ENCODE measurements at regions not wholly inside any gene's neighbourhood (a gene's known extent, or its start where the extent isn't known, plus 50 kb on each side); places are given as distances from the start of the nearest gene placed in this dataset.
"Not testable (repeated sequence)": the region's sequence is repeated elsewhere in the genome, so short reads cannot be mapped to it uniquely, and the experiment has no call there.

DNA sequence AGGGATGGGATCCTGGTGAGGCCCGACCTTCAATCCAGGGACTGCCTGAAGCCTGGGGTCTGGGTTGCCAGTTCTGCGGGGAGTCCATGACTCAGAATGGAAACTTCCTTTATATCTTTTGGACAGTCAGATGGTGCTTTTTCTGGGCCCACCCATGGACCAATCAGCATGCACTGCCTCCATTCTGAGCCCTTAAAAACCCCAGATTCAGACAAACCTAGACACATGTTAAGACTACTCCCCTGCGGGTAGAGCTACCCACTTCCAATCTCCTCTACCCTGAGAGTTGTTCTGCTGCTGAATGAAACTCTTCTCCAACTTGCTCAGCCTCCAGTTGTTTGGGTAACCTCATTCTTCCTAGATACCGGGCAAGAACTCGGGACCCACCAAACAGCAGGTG lies 1315.2 kb upstream of the MIR17HG start:
- DNase-seq, result no peak

DNA sequence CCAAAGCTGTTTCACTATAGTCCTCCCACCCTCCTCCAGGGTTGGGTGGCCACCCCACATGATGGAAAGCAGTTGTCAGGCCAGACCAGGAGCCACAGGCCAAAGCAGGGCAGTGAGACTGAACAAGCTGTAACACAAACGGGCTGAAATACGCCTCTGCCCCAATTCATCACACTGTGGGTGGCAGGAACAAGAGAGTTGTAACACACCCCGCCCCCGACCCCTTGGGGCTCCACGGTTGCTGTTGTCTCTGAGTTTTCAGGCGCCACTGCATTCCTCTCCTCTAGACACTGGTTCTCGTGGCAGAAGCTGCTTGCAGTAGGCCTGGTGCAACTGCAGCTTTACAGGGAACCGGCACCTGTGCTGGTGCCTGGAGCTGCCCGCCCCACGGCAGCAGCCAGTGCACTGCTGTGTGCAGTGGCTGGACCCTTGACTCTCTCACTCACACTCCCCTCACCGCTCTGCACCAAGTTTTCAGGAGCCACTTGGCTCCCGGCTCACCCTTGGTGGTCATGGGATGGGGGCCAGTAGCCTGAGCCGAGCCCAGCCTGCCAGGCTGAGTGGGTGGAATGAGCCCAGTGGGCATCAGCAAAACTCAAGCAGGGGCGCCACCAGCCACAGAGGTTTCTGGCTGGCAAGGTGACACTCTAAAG lies 1314.5 kb upstream of the MIR17HG start:
- no peak for DNase-seq

DNA sequence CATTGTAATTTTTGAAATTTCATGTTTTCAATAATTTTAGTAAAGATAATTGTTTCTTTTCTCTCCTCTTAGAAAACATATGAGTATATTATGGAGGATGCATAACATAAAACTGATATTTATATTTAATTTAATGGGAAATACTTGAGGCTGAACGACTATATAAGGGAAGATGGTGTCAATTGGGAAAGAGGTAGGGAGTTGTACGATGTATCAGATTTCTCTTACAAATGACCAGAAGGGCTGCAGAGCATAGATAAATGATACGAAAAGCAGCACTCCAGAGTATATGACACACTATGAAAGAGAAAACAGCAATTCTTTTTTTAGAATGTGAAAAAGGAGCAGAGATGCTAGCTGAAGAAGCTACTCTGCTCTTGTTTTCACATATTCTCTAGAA lies 1308.0 kb upstream of the MIR17HG start:
- no peak for DNase-seq

DNA sequence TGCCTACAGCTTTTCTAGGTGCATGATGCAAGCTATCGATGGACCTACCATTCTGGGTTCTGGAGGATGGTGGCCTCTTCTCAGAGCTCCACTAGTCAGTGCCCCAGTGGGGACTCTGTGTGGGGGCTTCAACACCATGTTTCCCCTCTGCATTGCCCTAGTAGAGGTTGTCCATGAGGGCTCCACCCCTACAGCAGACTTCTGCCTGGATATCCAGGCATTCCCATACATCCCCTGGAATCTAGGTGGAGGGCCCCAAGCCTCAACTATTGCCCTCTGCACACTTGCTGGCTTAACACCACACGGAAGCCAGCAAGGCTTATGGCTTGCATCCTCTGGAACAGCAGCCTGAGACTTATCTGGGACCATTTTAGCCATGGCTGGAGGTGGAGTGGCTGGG lies 1299.9 kb upstream of the MIR17HG start:
- DNase-seq, result no peak

DNA sequence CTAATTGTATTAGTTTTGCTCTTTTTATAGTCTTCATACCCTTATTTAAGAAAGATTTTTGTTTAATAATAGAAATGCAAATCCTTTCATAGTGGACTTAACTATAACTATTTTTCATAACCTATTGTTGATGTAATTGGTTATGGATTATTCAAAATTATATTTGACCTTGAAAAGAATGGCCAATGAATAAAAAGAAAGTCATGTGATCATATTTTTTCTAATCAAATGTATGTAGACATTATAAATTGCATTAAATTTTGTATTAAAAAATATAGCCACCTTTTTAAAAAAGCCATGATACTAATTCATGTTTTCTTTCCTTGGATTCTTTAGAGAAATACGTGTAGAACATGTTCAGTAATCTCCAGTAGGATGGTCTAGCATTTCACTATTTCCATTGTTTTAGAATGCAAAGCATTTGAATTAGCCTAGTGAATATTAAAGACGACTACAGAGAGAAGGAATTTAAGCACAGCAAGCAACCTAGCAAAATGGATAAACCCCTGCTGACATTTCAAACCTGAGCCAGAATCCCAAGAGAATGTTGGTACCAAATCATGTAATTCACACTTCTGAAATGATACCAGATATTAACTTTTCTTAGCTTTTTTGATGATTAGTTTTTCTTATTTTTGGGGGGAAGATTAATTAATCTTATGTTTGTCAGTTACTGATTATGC lies 1297.4 kb upstream of the MIR17HG start:
- no peak for DNase-seq

DNA sequence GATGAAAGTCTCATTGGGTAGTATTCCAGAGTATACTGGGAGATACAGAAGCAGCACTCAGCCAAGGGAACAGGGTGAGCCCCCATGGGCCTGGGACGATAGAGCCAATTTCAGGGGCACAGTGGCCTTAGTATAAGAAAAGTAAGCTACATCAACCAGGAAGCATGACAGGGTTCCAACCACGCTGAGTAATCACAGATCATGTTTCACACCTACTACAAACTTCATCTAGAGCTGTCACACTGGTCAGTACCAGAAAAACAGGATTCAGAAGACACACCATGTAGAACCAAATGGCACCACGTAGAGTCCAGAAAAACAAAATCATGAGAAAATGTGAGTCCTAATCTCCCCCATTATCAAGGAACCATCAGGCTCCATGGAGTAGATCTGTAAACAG lies 1292.4 kb upstream of the MIR17HG start:
- DNase-seq, result no peak

DNA sequence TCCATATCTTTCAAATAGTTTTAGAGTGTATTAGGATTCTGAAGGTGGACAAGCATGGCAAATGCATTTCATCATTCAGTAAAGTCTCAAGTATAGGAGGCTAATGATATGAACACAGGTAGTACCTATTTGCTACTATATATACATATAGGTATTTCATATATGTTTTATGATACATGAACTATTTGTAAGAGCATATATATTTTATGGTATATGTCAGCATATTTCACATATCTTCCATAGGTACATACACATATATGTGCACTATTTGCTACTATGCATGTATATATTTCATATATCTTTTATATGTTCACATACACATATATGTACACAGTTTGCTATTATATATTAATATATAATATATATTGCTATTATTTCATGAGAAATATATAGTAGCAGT lies 1291.7 kb upstream of the MIR17HG start:
- DNase-seq, result no peak

DNA sequence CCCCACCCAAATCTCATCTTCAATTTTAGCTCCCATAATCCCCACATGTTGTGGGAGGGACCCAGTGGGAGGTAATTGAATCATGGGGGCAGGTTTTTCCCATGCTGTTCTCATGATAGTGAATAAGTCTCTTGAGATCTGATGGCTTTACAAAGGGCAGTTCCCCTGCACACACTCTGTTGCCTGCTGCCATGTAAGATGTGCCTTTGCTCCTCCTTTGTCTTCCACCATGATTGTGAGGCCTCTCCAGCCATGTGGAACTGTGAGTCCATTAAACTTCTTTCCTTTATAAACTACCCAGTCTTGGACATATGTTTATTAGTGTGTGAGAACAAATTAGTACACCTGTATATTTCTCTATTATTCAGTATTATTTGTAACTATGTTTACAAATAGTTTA lies 1283.3 kb upstream of the MIR17HG start:
- DNase-seq, result not testable (repeated sequence)

DNA sequence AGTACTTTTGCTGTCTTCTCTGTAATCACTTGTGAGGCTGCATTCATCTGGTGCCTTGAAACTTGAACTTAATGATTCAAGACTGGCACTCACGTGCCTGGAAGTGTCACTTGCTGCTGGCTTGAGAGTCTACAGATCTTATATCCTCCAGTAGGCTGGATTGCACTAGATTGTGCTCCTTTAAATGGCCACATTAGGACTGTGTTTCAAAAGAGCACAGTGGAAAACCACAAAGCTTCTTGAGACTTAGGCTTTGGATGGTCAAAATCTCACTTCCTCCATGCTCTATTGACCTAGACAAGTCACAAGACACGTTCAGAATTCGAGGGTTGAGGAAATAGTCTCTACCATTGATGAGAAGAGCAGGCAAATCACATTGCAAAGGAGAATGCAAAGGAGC lies 1278.8 kb upstream of the MIR17HG start:
- no peak for DNase-seq

DNA sequence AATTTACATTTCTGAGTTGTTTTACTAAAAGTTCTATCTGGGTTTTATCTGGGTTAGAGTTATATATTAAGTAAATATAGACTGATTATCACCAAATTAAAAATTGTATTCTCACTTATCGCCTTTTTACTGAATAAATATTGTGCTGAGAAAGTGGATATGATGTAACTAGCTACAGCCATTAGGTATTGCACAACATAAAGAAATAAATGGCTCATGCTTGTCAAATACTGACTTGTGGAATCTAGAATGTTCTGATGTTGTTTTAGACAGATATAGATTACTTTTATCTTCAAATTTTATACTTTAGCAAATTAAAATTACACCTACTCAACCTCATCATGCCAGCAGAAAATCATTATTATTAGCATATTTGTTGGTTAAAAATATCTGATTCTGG lies 1277.1 kb upstream of the MIR17HG start:
- no peak for DNase-seq

DNA sequence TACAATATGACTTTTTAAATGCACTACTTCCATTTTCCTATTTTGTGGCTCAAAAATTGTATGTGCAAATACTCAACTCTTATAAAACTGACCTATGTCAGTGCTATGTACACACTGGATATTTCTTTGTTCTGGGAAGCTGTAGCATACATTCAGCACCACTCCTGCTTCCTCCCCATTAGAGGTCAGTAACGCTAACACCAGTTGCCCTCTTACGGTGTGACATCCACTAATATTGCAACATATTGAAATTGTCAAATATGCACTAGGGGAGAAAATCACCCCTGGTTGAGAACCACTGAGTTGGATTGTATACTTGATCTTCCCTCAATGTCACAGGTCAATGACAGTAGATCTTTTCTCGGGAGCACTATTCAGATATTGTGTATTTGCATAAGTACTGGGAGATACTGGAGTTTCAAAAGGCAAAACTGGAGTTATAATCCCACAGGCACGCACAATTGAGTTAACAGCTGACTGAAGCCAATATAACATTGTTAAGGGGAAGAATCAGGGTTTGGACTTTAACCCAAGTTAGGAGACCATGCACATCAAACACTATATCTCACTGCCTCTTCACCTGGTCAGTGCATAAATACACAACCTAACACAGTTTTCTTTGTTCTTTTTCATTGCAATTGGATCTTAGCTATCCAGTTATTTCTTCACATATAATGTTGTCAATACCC lies 1276.5 kb upstream of the MIR17HG start:
- no peak for DNase-seq

DNA sequence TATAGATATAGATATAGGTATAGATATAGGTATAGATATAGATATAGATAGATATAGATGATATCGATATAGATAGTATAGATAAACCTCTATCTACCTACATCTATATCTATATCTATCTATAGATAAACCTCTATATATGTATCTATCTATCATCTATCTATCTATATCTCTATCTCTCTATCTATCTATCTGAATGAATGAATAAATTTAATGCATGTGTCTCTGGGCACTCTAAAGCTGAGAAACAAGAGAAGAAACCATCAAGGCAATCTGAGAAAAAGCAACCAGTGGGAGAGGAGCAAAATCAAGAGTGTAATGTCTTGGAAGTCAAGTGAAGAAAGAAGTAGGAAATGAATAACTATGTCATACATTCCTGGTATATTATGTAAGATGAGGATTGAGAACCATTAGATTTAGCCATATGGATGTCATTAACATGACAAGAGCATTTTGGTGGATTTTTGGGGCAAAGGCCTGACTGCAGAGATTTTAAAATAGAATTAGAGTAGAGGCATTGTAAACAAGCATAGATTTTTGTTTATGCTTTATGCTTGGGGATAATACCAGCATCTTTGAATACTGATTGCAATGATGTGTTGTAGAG lies 1262.7 kb upstream of the MIR17HG start:
- DNase-seq, result no peak

DNA sequence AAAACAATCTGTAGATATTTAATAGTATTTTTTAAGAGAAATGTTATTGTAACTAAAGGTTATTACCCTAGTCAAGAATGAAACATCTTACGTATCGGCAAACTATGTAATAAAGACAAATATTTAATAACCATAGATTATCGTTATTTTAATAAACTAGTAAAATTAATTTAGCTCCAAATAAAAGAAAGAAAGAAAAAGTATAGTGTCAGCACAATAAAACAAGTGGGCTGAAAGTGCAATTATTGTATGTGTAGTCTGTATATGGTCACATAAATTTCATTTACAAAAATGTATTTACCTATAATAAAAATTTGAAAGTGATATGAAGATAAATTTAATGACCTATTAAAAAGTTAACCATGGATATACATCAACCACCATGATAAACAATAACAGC lies 1258.4 kb upstream of the MIR17HG start:
- DNase-seq, result no peak

DNA sequence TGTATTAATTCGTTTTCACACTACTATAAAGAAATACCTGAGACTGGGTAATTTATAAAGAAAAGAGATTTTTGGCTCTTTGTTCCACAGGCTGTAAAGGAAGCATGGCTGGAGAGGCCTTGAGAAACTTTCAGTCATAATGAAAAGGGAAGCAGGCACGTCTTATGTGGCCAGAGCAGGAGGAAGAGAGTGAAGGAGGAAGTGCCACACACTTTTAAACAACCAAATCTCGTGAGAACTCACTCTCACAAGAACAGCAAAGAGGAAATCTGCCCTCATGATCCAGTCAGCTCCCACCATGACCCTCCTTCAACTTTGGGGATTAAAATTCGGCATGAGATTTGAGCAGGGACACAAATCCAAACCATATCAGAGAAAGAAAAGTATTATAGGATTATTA lies 1255.9 kb upstream of the MIR17HG start:
- DNase-seq, result no peak

DNA sequence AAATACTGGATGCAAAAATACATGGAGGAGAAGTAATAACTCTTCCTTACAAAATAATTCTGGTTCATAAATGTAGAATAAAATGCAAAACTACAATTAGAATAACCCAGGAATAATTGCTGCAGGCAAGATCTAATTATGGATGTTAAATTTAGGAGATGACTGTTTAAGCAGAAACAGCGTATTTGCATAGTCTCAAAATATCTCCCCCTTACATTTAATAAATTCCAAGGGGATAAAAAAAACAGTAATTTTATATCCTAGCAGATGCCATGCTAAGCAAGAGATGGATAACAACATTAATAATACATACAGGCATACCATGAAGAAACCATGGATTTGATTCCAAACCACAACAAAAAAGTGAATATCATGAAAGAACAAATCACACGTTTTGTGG lies 1253.1 kb upstream of the MIR17HG start:
- no peak for DNase-seq

DNA sequence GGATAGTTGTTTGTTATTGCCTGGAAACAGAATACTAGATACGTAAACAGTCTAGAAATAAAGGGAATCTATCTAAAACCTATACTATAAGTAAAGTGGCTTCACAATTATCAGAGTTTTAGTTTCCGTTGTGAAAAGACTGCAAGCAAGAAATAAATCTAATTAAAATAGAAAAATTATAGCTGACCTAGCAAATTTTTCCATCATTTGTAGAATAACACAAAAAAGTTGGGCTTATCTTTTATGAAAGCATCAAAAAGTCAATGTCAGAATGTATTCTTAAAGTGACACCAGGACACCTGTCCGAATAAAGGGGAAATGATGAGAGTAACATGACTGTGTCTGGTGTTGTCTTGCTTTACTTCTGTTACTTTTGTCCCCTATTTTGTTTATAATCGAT lies 1248.9 kb upstream of the MIR17HG start:
- no peak for DNase-seq

DNA sequence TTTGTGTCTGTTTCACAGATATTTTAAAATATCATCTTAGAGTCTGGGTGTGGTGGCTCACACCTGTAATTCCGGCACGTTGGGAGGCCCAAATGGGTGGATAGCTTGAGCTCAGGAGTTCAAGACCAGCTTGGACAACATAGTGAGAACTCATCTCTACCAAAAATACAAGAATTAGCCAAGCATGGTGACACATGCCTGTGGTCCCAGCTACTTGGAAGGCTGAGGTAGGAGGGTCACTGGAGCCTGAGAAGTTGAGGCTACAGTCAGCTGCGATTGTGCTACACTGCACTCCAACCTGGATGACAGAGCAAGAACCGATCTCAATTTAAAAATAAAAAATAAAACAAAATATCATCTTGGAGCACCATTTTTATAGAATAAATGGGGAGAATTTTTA lies 1247.6 kb upstream of the MIR17HG start:
- DNase-seq, result no peak

DNA sequence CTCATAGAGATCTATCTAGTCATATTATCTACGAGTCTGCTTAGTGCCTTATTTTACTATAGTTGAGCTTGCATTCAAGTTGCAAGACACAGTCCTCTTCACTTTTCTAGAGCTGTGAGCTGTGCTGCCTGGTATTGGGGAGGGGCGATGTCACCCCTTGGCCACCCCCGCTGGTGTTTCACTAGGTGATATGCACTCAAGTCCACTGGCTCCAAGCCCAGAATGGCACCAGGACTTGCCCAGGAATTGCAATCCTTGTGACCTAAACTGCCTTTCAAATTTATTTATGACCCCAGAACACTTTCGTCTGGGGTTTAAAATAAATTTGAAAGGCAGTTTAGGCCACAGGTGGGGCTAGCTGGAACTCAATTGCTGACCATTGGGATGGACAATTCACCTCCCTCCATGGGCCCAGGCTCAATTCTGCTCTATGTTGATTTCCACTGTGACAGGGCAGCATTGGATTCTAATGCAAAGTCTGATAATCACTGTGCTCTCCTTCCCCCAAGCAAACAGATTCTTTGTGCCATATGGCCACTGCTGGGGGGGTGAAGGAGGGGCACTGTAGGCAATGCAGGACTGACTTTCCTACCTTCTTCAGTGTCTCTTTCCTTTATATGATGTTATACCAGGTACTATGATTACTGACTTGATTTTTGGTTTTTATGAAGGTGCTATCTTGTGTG lies 1244.2 kb upstream of the MIR17HG start:
- no peak for DNase-seq

DNA sequence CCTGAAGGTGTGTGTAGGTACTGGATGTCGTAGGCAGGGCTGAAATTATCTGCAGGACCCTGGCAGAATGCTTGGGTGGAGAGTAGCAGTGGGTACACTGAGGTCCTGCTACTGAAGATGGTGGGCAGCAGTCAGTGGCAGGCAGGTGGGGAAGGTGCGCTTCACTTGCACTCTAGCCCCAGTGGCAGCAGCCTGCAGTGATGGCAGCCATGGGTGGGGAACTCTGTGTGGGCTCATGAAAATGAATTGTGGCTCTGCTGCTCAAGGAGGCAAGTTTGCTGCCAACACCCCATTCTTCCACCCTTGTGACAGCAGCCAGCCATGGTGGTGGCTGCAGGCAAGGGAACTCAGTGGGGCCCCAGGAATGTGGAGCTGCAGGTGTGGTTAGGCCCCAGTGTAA lies 1242.7 kb upstream of the MIR17HG start:
- no peak for DNase-seq

DNA sequence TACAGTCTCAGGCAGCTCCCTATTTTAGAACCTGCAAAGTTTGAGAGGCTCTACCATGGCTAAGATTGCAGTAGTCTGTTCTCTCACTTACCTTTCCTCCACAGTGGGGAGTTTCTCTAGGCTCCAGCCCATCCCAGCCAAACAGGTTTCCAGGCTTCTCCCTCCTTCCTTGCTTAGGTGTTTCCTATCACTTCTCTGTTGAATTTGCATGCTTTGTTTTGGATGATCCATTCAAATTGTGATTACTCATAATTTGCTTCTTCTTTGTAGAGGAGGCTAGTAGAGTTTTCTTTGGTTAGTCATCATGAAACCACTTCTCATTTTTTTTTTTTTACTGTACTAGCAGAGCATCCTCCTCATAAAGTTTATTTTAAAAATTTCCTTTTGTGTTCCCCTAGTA lies 1242.2 kb upstream of the MIR17HG start:
- DNase-seq, result no peak

DNA sequence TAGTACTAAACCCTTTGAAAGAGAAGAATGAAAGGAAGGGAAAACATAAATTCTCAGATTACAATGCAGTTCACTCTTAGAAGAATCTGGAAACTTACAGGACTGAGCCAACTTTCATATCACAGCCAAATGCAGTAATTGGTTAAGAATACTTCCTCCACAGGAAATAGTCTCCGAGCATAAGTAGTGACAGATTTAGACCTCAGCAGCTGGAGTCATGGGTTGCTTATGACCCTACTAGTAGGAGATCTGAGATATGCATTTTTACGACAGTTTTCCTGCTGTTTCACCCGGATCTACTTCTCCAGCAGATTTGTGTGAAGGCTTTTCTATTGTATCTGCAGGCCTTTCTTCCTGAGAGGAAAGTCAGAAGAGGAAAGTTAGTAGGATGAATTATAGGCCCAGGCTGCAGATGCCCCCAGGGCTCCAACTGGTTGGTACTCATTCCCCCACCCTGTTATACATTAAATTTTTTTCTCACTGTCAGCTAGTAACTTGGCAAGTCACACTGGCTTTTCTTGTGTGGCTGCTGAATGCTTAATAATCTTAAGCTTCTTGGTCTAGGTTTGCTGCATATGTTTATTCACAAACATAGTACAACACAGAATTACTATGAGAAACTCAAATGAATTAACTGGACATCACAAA lies 1241.5 kb upstream of the MIR17HG start:
- DNase-seq, result no peak

DNA sequence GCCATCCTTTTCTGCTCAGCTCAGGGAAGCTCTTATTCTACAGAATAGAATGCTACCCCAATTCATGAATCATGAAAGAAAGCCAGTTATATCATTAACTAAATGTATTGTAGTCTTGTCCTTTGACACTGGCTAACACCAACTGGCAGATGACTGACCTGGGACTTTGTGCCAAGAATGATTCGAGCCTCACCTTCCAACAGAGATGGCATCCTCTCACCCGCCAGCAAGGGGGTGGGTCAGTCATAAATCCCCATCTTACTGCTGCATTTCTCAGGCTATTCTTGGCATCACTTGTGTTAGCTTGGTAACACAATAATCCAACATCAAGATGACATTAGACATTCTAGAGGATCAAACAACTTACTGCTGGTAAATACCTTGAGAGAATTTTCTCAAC lies 1239.8 kb upstream of the MIR17HG start:
- no peak for DNase-seq

DNA sequence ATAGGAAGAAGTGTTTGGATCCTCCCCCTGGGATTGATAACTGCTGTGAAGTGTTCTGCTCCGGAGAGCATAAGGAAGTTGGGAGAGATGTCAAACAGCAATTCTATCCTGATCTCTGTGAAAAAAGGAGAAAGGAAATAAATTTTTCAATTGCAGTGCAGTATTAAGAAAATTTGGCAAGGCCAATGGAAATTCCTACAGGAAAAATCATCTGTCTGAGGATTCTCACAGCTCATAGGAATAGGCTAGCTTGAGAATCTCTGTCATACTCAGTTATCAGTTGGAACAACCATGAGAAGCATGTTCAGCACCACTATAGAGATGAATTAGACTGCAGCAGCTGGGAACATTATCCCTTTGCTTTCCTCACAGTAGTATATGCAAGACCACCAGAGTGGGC lies 1238.9 kb upstream of the MIR17HG start:
- DNase-seq, result no peak
